ENCODE measurements at regions not wholly inside any gene's neighbourhood (a gene's known extent, or its start where the extent isn't known, plus 50 kb on each side); places are given as distances from the start of the nearest gene placed in this dataset.

GRCh38 chr20:12055161-12055560 is 137.5 kb downstream of the BTBD3 start:
- H3K4me3 Mint-ChIP-seq: no peak overlapping the region
- TF ChIP-seq ZNF281 (CRISPR knock-in tag; IDR thresholded peaks at IDR 0.05) (no peak), RORB (CRISPR knock-in tag; IDR thresholded peaks at IDR 0.05) (no peak), ZMAT4 (CRISPR knock-in tag; IDR thresholded peaks at IDR 0.05) (no peak)
- no peak for DNase-seq (ENCODE audit: low spot score)
- peaks cover 17% of the 10 kb centered on the region for H3K4me1 Mint-ChIP-seq
- POLR2A ChIA-PET: interaction anchor here (0.6 to 0.7 kb wide), 2 partner anchors 70 to 244 kb away, joined by 4 read pairs; no protein-coding TSS in a partner anchor
- H3K36me3 Mint-ChIP-seq: no peaks in the 10 kb centered on the region
- no peak for ATAC-seq
- no peak overlapping the region for H3K27ac Mint-ChIP-seq
- H3K9me3 Mint-ChIP-seq: peaks cover 20% of the 10 kb centered on the region
- H3K27me3 Mint-ChIP-seq (ENCODE audit: low read depth): no peaks in the 10 kb centered on the region
- CTCF ChIA-PET: interaction anchor here (3.0 kb wide), 1 partner anchor 43 kb away, joined by 17 read pairs; no protein-coding TSS in a partner anchor

GRCh38 chr20:12056839-12057238 is 139.1 kb downstream of the BTBD3 start:
- Mint-ChIP-seq H3K9me3 (peaks cover 22% of the 10 kb centered on the region), H3K4me1 (peaks cover 13% of the 10 kb centered on the region), H3K27ac (no peak overlapping the region), H3K27me3 (ENCODE audit: low read depth) (no peaks in the 10 kb centered on the region), H3K36me3 (no peaks in the 10 kb centered on the region), H3K4me3 (no peak overlapping the region)
- DNase-seq (ENCODE audit: low spot score): no peak
- POLR2A ChIA-PET: interaction anchor here (0.6 kb wide), 1 partner anchor 244 kb away, joined by 5 read pairs; no protein-coding TSS in a partner anchor
- no peak for TF ChIP-seq GRHL2 (CRISPR knock-in tag; IDR thresholded peaks at IDR 0.05; ENCODE audit: insufficient replicate concordance, severe bottlenecking)
- TF ChIP-seq ZNF396 (CRISPR knock-in tag; IDR thresholded peaks at IDR 0.05; ENCODE audit: borderline replicate concordance): no peak
- no peak for TF ChIP-seq NR3C1 (CRISPR knock-in tag; conservative IDR thresholded peaks at IDR 0.05; ENCODE audit: low read depth)
- no peak for TF ChIP-seq E2F5 (CRISPR knock-in tag; IDR thresholded peaks at IDR 0.05)
- TF ChIP-seq SOX15 (CRISPR knock-in tag; IDR thresholded peaks at IDR 0.05): no peak
- no peak for TF ChIP-seq ZNF121 (CRISPR knock-in tag; IDR thresholded peaks at IDR 0.05)
- TF ChIP-seq PRDM15 (CRISPR knock-in tag; IDR thresholded peaks at IDR 0.05): no peak
- no peak for TF ChIP-seq NFYB (CRISPR knock-in tag; conservative IDR thresholded peaks at IDR 0.05; ENCODE audit: low read depth)
- TF ChIP-seq FOXK1 (CRISPR knock-in tag; IDR thresholded peaks at IDR 0.05): no peak
- no peak for TF ChIP-seq ZNF425 (CRISPR knock-in tag; conservative IDR thresholded peaks at IDR 0.05)
- no peak for TF ChIP-seq NR1H2 (CRISPR knock-in tag; IDR thresholded peaks at IDR 0.05)
- TF ChIP-seq IRF1 (CRISPR knock-in tag; IDR thresholded peaks at IDR 0.05): no peak
- TF ChIP-seq SMAD3 (CRISPR knock-in tag; IDR thresholded peaks at IDR 0.05; ENCODE audit: borderline replicate concordance): no peak
- TF ChIP-seq FOXJ3 (CRISPR knock-in tag; IDR thresholded peaks at IDR 0.05; ENCODE audit: borderline replicate concordance): no peak
- TF ChIP-seq FOXP1 (CRISPR knock-in tag; IDR thresholded peaks at IDR 0.05; ENCODE audit: borderline replicate concordance): no peak
- TF ChIP-seq PREB (CRISPR knock-in tag; IDR thresholded peaks at IDR 0.05; ENCODE audit: borderline replicate concordance): no peak
- no peak for TF ChIP-seq MAX (CRISPR knock-in tag; IDR thresholded peaks at IDR 0.05)
- TF ChIP-seq MXD4 (CRISPR knock-in tag; IDR thresholded peaks at IDR 0.05; ENCODE audit: borderline replicate concordance): no peak
- no peak for TF ChIP-seq KAT7 (CRISPR knock-in tag; IDR thresholded peaks at IDR 0.05; ENCODE audit: borderline replicate concordance)
- CTCF ChIA-PET: interaction anchor here (3.0 kb wide), 1 partner anchor 44 kb away, joined by 17 read pairs; no protein-coding TSS in a partner anchor
- ATAC-seq: no peak

Data from WTC11 (cell line).